Kidney epithelial cell (primary cell): ENCODE measurements at regions not wholly inside any gene's neighbourhood (a gene's known extent, or its start where the extent isn't known, plus 50 kb on each side); places are given as distances from the start of the nearest gene placed in this dataset.

ENCODE experiments used
- DNase-seq: peaks from one replicate; pipeline ENCODE4 v3.0.0-alpha.2; 2010; ENCODE audit warnings: low read depth
- H3K27me3 ChIP-seq: 2 replicates; pipeline ENCODE4 v1.6.0; 2011; ENCODE audit warnings: low read length; ENCODE audit not compliant: control insufficient read depth, insufficient read depth
- H3K36me3 ChIP-seq: 2 replicates; pipeline ENCODE4 v1.5.1; 2011; ENCODE audit warnings: low read length; ENCODE audit not compliant: control insufficient read depth, insufficient read depth
- H3K4me3 ChIP-seq: 2 replicates; pipeline ENCODE4 v1.5.1; 2011; ENCODE audit warnings: low read depth, mild to moderate bottlenecking, control low read depth, low read length
- TF ChIP-seq, protein P1 (sequence below): IDR thresholded peaks from 2 replicates; pipeline ENCODE4 v1.5.1; 2011; ENCODE audit warnings: mild to moderate bottlenecking, moderate library complexity, low read length, control low read depth, inconsistent platforms; ENCODE audit not compliant: insufficient read depth, poor library complexity, severe bottlenecking

DNA sequence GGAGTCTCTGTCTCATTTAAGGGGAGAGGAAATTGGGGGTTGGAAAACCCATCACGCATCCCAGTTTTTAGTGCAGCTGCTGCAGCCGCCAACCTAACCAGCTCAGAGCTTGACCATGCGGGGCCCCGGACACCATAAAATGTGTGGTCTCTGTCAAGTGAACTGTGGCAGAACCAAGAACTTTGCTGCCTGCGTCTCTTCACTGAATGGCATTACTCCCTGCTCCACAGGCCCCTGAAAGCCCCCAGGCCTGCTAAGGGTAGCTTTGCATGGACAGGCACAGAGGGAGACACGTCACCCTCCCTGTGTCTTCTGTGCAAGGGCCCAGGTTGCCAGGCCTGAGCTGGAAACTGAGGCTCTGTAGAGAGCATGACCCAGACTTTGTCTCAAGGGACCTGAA lies 144.6 kb upstream of the GPR26 start:
- H3K4me3 ChIP-seq = no peak overlapping the region
- no peak for DNase-seq
- TF ChIP-seq, protein P1, sequence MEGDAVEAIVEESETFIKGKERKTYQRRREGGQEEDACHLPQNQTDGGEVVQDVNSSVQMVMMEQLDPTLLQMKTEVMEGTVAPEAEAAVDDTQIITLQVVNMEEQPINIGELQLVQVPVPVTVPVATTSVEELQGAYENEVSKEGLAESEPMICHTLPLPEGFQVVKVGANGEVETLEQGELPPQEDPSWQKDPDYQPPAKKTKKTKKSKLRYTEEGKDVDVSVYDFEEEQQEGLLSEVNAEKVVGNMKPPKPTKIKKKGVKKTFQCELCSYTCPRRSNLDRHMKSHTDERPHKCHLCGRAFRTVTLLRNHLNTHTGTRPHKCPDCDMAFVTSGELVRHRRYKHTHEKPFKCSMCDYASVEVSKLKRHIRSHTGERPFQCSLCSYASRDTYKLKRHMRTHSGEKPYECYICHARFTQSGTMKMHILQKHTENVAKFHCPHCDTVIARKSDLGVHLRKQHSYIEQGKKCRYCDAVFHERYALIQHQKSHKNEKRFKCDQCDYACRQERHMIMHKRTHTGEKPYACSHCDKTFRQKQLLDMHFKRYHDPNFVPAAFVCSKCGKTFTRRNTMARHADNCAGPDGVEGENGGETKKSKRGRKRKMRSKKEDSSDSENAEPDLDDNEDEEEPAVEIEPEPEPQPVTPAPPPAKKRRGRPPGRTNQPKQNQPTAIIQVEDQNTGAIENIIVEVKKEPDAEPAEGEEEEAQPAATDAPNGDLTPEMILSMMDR = no peak
- no peaks in the 10 kb centered on the region for H3K27me3 ChIP-seq
- H3K36me3 ChIP-seq = no peaks in the 10 kb centered on the region

DNA sequence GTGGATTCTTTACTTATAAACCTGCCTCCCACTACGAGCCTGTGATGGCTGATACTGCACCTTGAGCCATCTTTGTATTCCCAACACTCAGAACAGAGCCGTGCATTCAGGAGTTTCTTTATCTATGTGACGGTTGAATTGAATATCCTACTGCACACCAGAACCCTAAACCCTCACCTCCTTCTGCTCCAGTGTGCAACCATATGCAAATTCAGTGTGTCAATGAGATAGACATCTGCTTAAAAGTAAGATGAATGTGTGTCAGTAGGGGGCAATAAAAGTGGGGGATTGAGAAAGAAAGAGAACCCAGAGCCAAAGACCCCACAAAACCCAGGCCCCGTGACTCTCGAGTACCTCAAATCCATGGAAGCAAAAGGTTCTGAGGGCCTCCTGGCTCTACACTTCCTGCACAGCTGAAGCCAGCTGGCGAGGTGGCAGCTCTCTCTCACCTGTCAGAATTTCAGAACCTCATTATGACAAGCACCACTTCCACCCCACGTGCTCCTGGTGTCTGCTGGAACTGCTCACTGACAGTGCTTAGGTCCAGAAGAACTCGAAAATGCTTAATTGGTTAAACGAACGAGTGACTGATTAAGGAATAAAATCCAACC lies 143.3 kb upstream of the GPR26 start:
- DNase-seq = no peak
- TF ChIP-seq, protein P1 = no peak
- H3K4me3 ChIP-seq = no peak overlapping the region
- no peaks in the 10 kb centered on the region for H3K36me3 ChIP-seq
- no peaks in the 10 kb centered on the region for H3K27me3 ChIP-seq

DNA sequence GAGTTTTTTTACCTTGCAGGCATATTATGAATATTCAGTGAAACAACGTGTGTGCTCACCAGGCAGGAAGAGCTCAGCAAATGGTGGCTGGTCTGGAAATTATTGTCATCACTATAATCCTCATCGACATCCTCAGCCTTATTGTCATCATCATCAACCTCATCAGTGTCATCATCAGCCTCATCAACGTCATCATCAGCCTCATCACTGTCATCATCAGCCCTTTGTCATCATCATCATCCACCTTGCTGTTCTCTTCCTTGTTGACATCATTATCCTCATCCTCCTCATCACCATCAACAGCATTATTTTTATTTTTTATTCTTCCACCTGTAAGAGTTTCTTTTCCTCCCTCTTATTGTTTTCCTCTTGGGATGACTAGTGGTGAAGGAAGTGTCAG lies 142.3 kb upstream of the GPR26 start:
- TF ChIP-seq, protein P1 = no peak
- no peak for DNase-seq
- Histone ChIP-seq H3K27me3 (no peaks in the 10 kb centered on the region), H3K4me3 (no peak overlapping the region), H3K36me3 (no peaks in the 10 kb centered on the region)

DNA sequence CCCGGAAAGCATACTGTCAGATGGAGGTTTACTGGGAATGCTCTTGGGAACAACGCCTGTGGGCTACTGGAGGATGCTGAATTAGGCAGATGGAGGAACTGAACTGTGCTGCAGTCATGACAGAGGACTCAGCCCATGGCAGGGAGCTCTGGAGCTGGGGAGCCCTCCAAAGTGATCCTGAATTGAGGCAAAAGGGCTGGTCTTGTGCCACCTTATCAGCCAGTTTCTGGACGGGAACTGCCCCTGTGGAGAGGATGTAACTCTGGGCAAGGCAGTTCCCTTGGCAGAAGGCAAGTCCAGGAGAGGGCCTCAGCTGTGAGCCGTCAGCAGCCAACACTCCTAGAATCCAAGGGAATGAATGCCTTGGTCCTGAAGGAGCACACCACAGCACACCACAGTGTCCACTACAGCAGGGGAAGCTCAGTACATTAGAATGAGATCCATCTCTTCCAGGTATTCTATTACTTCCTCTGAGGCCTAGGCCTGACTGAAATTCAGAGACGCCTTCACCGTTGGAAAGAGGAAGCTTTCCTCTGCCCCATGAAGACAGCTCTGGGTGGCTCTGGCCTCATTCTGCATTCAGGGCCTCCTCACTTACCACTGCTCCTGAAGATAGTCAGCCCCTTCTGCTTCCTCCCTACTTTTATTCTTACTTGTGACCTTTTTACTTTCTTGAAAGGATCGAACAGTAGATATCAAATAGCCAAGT lies 139.6 kb upstream of the GPR26 start:
- Histone ChIP-seq H3K27me3 (no peaks in the 10 kb centered on the region), H3K4me3 (no peak overlapping the region), H3K36me3 (no peaks in the 10 kb centered on the region)
- no peak for DNase-seq
- TF ChIP-seq, protein P1 = no peak

DNA sequence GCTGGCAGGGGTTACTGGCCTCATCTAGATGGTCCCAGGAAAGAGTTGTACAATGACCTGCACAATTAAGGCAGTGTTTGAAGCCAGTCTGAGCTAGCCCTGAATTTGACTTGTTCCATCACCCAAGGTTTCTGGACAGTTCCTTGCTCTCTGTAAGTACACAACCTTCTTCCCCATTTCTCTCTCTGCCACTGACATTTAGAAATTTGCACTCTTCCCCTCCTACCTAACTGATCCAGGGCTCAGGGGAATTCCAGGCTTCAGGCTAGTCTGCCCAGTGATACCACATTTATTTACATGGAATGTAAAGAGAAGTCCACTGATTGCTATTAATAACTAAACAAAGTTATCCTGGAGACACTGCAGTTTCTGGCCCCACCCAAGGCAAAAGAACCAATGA lies 139.0 kb upstream of the GPR26 start:
- Histone ChIP-seq H3K36me3 (no peaks in the 10 kb centered on the region), H3K4me3 (no peak overlapping the region), H3K27me3 (no peaks in the 10 kb centered on the region)
- TF ChIP-seq, protein P1 = no peak
- DNase-seq = no peak
